NCI-H82 (cell line): ENCODE measurements at regions not wholly inside any gene's neighbourhood (a gene's known extent, or its start where the extent isn't known, plus 50 kb on each side); places are given as distances from the start of the nearest gene placed in this dataset.

Source experiments
- DNase-seq: peaks from one replicate; lab custom pipeline; 2025; lab: John Stamatoyannopoulos, UW

DNA sequence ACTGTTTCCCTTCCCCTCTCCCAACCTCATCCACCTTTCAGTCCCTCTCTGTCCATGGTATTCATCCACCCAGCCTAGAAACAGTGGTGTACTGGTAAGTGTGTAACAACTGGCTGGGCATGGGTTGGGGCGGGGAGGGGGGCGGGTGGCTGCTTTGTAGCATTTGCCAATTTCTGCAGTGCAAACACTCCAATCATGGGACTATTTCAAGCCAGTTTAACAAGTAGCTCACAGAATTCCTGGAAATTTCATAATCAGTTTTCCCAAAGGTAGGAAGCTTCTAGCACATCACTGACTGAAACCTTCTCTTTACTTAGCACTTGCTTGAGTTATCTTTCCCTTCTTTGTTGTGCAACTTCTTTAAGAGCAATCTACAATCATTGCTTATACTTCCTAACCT lies 100.8 kb upstream of the WASF3 start:
- no peak for DNase-seq

DNA sequence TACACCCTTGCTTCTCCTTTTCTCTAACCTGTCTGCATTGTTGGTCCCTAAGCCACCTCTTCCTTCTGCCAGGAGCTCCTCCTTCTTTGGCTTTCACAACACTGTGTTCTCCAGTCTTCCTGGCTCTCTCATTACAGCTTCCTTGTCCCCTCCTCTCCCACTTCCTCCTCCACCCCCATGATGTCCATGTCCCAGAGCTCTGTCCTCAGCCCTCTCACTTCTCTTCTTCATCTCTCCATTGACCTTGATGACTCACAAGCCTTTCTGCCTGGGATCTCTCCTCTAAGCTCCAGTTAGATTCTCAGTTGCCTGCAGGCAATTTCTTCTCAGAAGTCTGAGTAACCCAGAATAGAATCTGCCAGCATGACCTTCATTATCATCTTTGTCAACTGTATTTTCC lies 100.3 kb upstream of the WASF3 start:
- no peak for DNase-seq

DNA sequence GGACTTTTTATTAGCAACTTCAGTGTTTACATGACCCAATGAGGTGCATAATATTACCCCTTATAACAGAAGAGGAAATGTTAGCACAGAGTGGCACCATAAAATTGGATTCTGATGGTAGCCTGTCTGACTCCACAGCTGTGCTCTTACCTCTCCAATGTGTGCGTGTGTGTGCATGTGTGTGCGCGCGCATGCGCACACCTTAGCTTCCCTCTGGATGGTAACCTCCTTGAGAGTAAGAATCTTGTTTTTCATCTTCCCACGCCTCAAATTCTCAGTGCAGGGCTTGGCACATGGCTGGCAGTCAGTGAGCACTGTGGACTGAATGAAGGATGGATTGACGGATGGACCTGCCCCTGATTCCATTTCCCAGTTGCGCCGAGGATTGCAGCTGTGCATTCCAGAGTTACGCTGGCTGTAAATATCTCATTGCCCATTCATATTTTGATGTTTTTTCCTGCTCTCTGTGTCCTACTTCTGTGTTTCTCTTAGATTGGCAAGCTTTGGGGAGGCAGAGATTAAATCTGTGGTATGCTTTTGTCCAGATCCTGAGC lies 99.2 kb upstream of the WASF3 start:
- DNase-seq, result no peak

DNA sequence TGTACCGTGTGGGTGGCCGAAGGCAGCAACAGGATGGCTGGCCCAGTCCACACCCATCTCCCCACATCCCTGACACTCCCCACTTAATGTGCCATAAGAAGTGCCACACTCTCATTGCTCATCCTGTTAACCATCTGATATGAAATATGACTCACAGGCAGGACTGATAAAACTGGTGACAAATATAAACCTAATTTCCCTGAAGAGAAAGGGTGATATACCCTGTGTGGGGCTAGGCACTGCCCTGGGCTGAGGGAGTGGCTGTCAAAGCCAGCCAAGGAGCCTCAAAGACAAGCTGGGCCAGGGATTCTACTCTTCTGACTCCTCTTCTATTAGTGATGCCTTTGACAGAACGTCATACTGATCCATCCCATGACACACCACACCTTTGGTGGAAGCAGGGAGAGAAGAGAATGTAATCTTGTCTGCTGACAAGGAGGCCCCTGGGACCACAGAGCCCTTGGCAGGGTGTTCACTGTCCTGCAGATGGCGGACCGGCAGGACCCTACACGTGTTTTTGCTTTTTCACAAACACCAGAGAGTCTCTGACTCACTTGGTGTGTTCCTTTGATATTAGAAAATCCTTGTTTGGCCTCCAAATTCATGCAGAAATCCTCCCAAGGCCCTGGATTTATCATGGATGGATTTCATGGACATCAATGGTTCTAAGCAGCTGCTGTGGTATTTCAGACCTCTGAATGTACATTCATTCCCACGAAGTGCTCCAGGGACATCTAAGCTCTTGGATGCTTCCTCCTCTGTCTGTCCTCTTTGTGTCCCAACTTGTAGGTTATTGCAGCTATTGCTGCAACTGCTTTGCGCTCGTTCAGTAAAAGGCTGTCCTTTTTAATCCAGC lies 98.0 kb upstream of the WASF3 start:
- no peak for DNase-seq

DNA sequence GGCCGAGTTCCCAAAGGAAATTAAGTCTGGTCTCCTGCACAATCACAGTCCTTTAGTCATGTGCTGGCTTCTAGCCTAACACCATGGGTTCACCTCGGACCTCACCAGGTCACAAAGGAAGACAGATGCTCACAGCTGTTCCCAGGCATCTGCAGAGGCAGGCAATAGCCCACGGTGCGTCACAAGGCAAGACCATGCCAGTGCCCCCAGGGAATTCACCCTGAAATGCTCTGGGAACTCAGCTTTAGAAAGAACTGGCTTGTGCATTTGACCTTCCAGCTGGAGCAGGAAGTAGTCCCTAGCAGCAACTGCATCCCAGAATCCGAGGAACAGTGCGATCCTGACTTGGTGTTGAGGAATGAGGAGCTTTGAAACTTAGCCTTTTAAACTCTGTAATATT lies 96.8 kb upstream of the WASF3 start:
- no peak for DNase-seq

DNA sequence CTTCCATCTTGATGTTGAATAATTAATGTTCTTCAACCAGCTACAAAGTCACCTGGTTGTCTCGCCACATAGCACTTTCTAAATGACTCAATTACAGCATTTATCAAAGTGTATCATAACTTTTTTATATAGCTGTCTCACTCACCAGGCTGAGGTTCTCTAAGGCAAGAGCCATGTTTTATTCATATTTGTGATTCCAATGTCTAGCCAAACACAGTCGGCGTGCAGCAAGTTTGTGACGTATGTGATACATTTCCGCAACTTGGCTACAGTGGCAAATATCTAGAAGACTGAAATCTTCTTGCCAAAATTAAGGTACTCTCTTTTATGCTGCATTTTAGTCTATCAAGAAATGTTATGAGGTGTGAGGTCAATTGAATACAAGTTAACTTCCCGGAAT lies 94.2 kb upstream of the WASF3 start:
- DNase-seq, result no peak

DNA sequence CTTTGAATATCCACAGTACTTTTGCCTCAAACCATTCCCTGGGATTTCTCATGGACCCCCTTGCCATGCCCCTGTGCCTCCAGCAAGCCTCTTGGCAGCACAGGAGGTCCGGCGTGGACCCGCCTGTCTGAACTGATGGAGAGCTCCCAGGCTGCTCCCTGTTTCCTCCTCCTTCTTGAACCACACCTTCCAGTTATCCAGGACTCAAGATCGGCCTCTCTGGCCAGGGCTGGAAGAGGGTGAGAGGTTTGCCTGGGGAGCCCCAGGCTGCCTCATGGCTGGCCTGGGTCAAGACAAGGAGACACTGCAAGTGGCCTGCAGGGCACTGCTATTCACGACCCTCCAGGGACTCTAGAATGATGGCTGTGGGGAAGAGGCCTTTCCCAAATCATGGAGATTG lies 93.6 kb upstream of the WASF3 start:
- DNase-seq, result no peak

DNA sequence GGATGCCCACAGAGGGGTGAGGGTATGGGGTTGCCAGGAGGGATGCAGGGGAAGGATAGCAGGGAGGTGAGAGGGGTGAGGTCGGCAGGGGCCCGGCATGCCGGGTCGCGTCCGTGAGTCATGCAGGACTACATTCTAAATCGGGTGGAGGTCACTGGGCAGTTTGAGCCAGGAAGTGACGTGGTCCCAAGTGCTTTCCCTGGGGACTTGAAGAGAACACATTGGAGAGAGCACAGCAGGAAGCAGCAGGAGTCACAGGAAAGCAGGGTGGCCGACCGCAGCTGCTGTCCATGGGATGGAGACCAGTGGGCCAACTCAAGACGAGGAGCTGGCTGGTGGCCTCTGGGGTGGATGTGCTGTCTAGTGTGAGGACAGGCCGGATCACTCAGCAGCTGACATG lies 92.0 kb upstream of the WASF3 start:
- no peak for DNase-seq

DNA sequence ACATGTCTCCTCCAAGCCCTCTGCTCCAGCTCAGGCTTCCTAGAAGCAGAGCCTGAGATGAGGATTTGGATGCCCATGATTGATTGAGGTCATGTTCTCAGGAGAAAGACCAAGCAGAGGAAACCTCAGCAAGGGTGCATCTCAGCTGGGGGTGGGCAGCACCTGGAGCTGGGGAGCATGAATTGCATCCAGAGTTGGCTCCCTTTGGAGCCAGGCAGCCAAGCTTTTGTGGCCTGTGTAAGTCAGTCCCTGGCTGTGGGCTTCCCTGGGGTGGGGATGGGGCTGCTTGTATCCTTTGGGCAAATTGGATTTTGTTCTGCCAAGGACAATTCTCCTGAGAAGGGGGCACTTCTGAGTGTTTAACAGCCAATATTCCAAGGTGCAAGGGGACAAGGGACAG lies 91.5 kb upstream of the WASF3 start:
- DNase-seq, result no peak

DNA sequence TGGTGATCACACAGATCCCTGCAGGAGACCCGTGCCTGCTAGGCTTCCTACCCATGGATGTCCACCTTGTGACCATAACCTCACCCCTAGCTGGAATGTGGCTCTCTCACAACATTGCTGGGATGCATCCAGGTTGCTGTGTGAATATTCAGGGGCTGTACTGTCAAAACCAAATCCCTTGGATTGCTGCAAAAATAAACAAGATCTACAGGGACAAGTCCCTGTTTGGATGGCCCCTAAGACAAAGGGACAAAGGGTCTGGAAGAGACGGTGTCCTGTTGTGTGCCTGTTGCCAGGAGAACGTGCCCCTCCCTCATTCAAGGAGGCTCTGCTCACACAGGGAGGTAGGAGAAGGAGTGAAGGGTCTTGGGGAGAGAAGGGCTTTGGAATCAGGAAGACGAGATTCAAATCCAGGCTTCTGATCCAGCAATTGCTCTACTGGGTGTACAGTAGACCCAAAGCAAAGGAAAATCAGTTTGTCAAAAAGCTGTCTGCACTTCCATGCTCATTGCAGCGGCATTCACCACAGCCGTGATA lies 89.2 kb upstream of the WASF3 start:
- DNase-seq, result no peak

DNA sequence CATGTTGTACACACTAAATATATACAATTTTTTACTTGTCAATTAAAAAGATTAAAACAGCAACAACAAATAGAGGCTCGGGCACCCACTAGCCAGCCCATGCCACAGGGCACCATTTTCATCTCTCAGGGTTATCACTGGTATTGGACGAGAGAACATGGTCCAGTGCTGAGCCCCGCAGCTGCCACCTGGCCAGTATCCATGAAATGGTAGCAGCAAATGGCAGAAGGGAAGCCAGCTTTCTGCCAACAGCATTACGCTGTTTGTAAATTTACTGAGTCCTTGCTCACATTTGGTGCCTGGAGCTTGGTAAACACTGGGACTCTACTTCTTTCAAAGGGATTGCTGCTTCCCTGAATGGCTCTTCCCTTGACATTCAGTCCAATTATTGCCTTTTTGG lies 87.9 kb upstream of the WASF3 start:
- DNase-seq, result no peak

DNA sequence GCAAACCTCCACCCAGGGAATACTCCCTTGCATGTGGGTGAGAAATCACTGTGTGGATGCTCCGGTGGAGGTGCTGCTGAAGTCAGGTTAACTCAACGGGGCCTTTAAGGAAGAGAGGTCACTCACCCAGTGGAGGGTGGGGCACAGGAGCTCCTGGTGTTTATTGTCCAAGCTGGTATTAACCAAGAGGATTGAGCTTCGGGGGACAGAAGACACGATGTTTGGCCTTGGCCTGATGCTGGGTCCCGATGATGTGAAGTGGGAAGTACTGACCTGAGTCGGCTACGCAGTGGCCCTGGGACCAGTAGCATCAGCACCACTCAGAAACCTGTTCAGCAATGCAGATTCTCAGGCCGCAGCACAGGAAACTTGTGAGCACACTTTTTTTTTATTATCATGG lies 85.7 kb upstream of the WASF3 start:
- no peak for DNase-seq

DNA sequence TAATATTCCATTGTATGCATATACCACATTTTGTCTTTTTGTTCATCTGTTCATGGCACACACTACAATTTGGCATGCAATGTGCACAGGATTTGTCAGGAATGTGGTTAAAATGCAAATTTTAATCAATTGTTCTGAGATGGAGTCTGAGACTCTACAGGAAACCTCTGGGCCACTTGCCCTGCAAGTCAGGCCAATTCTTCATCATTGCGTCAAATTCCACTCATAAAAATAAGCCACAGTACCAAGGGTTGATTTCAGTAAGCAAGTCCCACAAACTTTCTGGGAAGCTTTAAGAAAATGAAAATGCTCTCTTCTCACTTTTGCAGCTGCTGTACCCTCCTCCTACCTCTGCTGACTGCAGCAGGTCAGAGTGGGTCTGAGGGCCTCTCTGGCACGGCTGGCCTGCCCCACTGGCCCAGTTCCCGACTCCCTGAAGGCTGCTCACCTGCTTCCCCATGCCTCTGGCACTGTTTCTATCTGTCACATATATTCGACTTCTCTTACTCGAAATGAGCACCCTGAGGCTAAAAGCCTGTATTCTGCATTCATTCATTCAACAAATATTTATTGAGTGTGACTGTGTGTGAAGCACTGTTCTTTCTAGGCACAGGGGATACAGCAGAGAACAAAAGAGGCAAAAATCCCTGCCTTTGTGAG lies 83.8 kb upstream of the WASF3 start:
- no peak for DNase-seq

DNA sequence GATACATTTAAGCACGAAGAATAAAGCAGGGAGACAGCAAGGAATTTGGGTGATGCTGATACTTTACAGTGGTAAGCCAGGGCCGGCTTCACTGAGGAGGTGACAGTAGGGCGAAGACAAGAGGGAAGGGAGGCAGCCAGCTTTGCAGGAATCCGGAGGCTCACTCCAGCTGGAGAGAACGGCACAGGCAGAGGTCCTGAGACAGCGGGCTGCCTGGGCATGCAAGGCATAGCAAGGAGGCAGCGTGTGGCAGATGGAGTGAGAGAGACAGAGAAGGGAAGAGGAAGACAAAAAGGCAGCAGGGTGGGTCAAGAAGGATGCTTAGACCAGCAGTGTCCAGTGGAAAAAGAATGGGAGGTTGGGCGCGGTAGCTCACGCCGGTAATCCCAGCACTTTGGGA lies 83.2 kb upstream of the WASF3 start:
- DNase-seq, result no peak

DNA sequence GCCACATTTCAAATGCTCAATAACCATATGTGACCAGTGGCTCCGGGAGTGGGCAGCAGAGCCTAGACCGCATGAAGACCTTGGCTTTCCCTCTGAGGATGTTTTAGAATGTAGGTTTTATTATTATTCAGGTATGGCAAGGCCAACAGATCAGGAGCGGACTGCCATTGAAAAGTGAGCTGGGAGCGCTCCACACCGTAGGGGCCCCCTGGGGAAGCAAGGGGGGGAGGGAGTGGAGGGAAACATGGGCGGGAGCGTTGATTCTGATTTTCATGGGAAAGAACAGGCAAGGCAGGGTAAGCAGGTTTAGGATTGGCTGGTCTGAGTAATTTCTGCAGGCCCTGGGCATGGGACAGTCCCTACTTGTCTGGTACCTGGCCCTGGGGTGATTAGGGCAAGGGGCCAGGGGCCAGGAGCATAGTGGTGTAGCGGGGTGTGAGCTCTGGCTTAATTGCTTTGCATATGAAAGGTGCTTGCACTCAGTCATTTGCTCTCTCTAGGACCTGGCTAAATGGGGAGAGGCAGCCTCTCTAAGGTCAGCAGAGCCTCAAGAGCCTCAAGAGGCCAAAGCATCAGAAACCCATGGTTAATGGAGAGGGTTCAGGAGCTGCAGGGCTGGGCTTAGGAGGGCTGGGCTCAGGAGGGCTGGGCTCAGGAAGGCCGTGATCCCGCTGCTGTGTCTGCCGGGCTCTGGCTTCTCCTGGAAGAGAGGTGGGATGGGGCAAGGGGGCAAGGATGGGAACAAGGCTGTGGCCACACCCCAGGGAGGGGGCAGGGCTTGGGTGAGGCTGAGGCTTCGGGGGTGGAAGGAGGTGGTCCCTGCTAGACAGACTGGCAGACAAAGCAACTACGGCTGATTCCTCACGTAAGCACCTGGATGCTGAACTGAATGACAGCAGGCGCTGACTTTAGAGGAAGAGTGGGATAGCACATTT lies 82.0 kb upstream of the WASF3 start:
- no peak for DNase-seq

DNA sequence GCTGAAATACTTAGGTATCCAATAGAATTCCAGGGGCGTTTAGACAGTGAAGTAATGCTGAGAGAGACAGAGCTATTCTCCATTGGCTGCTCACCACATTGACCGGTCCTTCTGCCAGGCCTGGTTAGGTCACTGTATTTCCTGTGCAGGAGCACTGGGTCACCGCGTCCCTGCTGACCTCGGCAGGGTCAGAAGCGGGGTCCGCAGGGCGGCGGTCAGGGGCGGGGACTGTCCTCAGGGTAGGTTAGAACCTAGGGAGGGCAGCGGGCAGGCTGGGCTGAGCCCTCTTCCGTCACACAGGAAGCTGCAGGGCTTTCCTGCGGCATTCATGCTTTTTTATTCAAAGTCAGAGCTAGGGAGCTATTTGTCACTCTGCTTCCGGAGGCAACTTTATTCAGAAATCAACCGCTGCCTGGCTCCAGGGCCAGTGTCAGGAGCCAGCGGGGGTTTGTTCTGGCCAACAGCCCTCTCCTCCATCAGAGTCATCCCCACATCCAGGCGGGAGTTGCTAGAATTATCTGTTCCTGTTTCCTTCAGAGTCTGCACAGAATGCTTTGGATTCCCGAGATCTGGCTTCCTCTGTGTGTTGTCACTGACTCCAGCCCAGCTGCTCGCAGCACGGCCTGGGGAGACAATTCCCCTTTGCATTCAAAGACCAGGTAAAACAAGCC lies 81.2 kb upstream of the WASF3 start:
- no peak for DNase-seq

DNA sequence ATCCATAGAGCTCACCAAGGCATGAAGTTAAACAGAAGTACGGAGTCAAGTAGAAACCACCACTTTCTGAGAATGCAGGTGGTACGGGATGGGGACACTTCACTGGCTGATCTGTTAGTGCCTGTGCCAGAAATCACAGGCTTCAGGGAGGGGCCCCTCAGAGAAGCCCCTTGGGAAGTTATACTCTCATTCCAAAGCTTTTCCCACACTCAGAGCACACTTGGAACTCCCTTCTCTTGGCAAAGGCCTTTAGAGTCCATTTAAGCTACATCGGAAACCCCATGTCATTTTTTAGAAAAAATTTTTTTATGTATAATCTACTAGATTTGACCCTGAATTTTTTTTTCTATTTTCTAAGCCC lies 80.7 kb upstream of the WASF3 start:
- DNase-seq, result no peak

DNA sequence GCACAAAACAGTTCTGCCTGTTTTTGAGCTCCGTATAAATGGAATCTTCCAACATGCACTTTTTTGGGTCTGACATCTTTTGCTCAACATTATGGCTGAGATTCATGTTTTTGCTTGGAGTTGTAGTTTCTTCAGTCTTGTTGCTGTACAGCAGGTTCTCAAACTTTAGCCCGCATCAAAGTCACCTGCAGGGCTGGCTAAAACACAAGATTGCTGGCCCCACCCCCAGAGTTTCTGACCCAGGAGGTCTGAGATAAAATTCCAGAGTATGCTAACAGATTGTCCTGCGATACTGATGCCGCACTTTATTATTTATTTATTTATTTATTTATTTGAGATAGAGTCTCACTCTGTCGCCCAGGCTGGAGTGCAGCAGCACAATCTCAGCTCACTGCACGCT lies 79.8 kb upstream of the WASF3 start:
- no peak for DNase-seq

DNA sequence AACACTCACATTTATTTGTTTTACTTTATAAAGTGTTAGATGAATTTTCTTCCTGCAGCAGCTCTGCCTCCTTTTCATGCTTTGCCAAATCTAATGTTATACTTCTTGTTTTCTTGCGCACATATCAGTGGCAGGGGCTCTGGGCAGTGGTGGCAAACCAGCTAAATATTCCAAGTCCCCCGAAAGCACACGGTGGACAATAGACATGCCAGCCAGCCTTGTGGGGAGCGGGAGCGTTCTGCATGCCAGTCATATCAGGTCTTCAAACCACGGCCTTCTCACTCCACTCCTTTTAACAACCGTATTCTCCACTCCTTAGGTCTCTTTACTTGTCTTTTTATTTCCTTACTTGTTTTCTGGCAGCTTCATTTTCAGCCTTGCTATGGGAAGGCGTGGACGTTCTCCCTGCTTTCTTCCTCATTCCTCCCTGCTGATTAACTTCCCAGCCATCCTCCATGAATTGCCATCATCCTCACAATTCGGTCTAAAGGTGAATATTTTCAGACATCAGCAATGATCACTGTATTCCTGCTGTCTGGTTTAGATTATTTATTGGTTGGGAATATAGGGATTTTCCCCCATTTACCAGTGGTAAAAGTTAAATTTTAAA lies 77.1 kb upstream of the WASF3 start:
- DNase-seq, result no peak

DNA sequence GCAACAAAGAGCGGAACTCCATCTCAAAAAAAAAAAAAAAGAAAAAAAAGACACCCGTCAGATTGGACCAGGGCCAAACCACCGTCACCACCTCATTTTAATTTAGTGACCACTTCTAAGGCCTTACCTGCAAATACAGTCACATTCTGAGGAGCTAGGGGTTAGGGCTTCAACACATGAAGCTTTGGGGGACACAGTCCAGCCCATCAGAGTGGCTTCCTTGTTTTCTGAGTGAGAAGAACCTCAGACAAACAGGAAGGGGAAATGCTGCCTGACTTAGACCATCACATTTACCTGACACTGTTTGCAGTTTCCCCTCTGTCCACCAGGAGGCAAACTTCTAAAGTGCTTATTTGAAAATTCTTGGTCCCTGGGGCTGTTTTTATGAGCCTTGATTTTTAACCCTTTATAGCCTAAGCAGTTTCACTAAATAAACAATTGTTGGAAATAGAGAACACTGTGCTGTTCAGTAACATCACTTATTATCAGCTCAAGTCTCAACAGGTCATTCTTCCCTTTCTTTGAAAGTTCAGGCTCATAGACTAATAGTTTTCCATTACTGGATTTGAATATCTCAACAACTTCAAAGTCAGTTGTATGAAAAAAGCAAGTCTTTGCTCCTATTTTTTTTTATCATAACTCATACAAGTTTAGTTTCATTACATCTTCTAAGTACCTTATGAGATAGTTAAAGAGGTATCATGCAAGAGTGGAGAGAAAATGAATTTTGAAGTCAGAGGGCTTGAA lies 74.9 kb upstream of the WASF3 start:
- peak; percentile 93 for DNase-seq

DNA sequence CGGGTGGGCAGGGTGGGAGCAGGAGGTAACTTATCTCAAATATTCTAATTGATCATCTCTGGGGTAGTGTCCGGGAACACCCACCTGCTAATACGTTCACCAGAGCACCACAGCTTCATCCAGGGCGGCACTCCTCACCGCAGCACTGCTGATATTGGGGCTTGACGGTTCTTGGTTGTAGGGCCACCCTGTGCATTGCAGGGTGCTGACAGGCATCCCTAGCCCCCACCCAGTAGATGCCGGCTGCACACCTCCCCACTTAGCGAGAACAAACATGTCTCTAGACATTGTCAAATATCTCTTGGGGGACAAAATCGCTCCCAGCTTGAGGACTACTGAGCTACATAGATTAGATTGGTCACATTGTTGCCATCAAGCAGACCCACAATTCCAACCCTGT lies 73.9 kb upstream of the WASF3 start:
- no peak for DNase-seq
